Chondrocyte (in vitro differentiated cells): ENCODE measurements at regions not wholly inside any gene's neighbourhood (a gene's known extent, or its start where the extent isn't known, plus 50 kb on each side); places are given as distances from the start of the nearest gene placed in this dataset.

Source experiments
- DNase-seq: peaks from one replicate; pipeline ENCODE4 v3.0.0; 2021; ENCODE audit warnings: mixed read lengths, low spot score
- H3K27ac Mint-ChIP-seq: one replicate; pipeline ENCODE4 v1.8.0; 2021; ENCODE audit warnings: mild to moderate bottlenecking, moderate library complexity, mixed read lengths; ENCODE audit not compliant: unreplicated experiment
- H3K27me3 Mint-ChIP-seq: 2 replicates; pipeline ENCODE4 v1.8.0; 2021; ENCODE audit warnings: low read depth, mixed read lengths
- H3K36me3 Mint-ChIP-seq: 2 replicates; pipeline ENCODE4 v1.8.0; 2021; ENCODE audit warnings: low read depth, mixed read lengths
- H3K4me1 Mint-ChIP-seq: 2 replicates; pipeline ENCODE4 v1.8.0; 2021; ENCODE audit warnings: low read depth, mild to moderate bottlenecking, mixed read lengths
- H3K4me3 Mint-ChIP-seq: one replicate; pipeline ENCODE4 v1.8.0; 2021; ENCODE audit warnings: mild to moderate bottlenecking, moderate library complexity, mixed read lengths; ENCODE audit not compliant: unreplicated experiment
- H3K9me3 Mint-ChIP-seq: 2 replicates; pipeline ENCODE4 v1.8.0; 2021; ENCODE audit warnings: low read depth, mixed read lengths
- TF ChIP-seq, protein P1 (sequence below): fragments of 200-600 bp; sonication (generic); IDR thresholded peaks from 2 replicates; pipeline ENCODE4 v1.5.0; 2021; ENCODE audit warnings: antibody characterized with exemption, mild to moderate bottlenecking, moderate library complexity

DNA sequence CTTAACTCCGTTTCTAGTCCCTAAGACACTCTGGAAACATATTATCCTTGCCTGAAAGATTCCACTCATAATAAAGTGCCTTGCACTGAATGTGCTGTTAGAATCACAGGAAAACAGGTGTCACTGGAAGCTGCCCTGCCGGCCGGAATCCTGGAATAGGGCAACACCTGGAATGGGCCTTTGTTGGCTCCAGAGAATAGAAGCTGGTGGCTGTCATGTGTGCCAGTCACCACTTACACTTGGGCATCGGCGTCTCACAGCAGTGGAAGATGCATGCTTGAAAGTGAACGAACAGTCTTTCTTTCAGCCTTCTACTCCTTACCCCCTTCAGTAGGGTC lies 90.8 kb upstream of the AFDN start:
- H3K27ac Mint-ChIP-seq: peak overlapping the region; percentile 49
- H3K4me1 Mint-ChIP-seq: peaks cover 18% of the 10 kb centered on the region
- H3K27me3 Mint-ChIP-seq: peaks cover 21% of the 10 kb centered on the region
- no peaks in the 10 kb centered on the region for H3K36me3 Mint-ChIP-seq
- H3K4me3 Mint-ChIP-seq: no peak overlapping the region
- TF ChIP-seq, protein P1, sequence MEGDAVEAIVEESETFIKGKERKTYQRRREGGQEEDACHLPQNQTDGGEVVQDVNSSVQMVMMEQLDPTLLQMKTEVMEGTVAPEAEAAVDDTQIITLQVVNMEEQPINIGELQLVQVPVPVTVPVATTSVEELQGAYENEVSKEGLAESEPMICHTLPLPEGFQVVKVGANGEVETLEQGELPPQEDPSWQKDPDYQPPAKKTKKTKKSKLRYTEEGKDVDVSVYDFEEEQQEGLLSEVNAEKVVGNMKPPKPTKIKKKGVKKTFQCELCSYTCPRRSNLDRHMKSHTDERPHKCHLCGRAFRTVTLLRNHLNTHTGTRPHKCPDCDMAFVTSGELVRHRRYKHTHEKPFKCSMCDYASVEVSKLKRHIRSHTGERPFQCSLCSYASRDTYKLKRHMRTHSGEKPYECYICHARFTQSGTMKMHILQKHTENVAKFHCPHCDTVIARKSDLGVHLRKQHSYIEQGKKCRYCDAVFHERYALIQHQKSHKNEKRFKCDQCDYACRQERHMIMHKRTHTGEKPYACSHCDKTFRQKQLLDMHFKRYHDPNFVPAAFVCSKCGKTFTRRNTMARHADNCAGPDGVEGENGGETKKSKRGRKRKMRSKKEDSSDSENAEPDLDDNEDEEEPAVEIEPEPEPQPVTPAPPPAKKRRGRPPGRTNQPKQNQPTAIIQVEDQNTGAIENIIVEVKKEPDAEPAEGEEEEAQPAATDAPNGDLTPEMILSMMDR: no peak
- H3K9me3 Mint-ChIP-seq: no peaks in the 10 kb centered on the region
- DNase-seq: no peak

DNA sequence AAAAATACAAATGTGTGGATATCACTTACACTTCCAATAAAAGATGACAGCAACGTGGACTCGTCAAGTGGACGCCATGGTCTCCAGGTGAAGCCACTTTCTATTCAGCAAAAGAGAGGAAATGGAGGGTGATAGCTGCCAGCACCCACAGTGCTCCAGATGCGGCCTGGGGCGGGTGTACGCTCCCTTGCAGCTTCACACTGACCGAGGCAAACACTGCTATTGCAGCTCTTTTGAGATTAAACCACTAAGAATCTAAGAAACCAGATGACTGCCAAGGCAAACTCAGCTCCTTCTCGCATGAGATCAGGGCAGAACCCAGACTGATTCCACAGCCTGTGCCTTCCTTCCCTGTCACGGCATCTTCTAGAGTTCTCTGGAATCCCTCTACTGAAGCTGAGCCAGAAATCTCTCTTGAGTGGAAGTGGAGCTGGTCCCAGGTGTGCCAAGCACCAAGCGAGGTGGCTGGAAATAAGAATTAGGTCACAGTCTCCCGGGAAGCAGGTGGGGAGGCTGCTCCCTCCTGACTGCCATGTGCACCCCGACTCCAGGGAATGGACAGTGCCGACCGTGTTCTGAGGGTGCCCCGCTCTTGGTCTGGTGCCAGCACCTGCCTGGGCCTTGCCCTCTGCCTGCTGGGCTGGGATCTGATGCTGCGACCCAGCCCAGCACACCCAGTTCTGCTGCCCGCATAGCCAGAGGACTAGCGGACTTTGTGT lies 90.1 kb upstream of the AFDN start:
- DNase-seq: peak; percentile 62
- H3K36me3 Mint-ChIP-seq: no peaks in the 10 kb centered on the region
- H3K27me3 Mint-ChIP-seq: peaks cover 18% of the 10 kb centered on the region
- no peak overlapping the region for H3K27ac Mint-ChIP-seq
- no peaks in the 10 kb centered on the region for H3K9me3 Mint-ChIP-seq
- TF ChIP-seq, protein P1: no peak
- no peak overlapping the region for H3K4me3 Mint-ChIP-seq
- H3K4me1 Mint-ChIP-seq: peaks cover 18% of the 10 kb centered on the region

DNA sequence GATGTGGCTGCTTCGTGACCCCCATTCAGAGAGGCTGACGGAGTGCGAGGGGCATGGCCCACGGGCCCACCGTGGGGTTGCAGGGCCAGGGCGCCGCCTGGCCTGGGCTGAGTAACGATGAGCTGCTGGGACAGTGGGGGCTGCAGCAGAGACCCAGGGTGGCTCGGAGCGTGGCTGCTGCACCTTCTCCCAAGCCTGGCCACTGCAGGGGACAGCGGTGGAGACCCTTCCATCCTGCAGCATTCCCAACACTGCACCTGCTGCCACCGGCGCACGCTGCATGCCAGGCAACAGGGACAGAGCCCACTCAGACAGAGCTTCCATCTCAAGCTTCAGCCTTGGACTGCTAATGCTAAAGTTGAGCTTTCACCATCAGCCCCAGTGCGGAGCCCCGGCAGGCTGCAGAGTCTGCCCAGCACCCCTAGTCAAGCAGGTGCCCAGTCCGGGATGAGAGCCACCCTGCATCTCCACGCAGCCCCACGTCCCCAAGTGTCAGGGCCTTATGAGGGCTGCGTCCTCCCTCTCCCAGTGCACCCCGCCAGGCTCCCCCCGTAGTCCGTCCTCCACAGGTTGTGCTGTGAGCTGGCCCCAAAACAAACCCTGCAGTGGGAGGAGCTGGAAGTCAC lies 89.4 kb upstream of the AFDN start:
- no peak overlapping the region for H3K27ac Mint-ChIP-seq
- no peaks in the 10 kb centered on the region for H3K36me3 Mint-ChIP-seq
- peak; percentile 87 for DNase-seq
- peaks cover 14% of the 10 kb centered on the region for H3K27me3 Mint-ChIP-seq
- TF ChIP-seq, protein P1: no peak
- H3K9me3 Mint-ChIP-seq: no peaks in the 10 kb centered on the region
- H3K4me3 Mint-ChIP-seq: no peak overlapping the region
- H3K4me1 Mint-ChIP-seq: peaks cover 18% of the 10 kb centered on the region

DNA sequence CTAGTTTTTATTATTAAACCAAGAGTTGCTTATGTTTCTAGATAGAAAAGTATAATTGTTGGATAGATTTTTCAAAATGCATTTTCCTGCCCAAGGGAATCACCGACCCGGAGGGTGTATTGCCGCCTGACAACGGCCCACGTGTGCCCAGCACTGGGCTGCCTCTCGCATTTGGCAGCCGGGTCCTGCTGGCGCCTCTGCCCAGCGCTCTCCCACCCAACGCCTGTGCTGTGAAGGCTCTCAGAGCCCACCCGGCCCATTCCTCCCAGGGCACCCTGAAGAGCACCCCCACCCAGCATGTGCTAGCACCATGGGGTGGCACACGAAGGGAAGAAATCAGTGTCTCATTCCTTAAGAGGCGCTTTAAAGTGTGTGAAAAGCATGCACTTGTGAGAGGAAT lies 88.3 kb upstream of the AFDN start:
- no peaks in the 10 kb centered on the region for H3K36me3 Mint-ChIP-seq
- H3K4me1 Mint-ChIP-seq: peaks cover 18% of the 10 kb centered on the region
- DNase-seq: no peak
- H3K27ac Mint-ChIP-seq: no peak overlapping the region
- TF ChIP-seq, protein P1: no peak
- H3K4me3 Mint-ChIP-seq: no peak overlapping the region
- peaks cover 11% of the 10 kb centered on the region for H3K27me3 Mint-ChIP-seq
- H3K9me3 Mint-ChIP-seq: no peaks in the 10 kb centered on the region

DNA sequence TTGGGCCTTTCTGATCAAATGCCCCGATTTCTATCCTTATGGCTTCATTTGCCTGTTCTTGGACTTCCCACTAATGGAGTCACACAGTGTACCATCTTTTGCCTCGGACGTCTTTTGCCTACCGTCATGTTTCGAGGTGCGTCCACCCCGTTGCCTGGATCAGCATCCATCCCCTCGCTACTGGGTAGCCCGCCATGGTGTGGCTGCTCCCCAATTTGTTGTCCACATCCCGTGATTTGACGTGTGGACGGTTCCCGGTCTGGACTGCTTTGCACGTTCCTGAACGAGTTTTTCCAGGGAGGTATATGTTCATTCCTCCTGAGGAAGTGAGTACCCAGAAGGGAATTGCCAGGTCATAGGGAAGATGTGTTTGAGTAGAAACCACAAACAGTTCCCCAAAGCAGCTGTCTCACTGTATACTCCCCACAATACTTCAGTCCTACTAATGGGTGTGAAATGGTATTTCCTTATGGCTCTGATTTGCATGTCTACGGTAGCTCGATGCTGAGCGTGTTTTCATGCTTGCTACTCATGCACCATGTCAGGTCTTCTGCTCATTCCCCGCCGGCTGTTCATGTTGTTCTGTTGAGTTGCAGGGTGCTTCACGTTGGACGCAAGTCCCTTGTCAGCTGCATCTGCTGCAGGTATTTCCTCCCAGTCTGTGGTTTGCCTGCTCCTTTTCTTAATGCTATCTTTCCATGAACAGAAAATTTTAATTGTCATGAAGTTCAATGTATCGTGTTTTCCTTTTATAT lies 86.8 kb upstream of the AFDN start:
- no peak overlapping the region for H3K27ac Mint-ChIP-seq
- no peaks in the 10 kb centered on the region for H3K36me3 Mint-ChIP-seq
- TF ChIP-seq, protein P1: no peak
- no peak overlapping the region for H3K4me3 Mint-ChIP-seq
- H3K9me3 Mint-ChIP-seq: no peaks in the 10 kb centered on the region
- no peak for DNase-seq
- H3K4me1 Mint-ChIP-seq: peaks cover 8% of the 10 kb centered on the region
- H3K27me3 Mint-ChIP-seq: peaks cover 10% of the 10 kb centered on the region
